Activated CD4-positive, alpha-beta T cell treated with anti-CD3 and anti-CD28 coated beads for 36 hours (primary cell): ENCODE measurements at regions not wholly inside any gene's neighbourhood (a gene's known extent, or its start where the extent isn't known, plus 50 kb on each side); places are given as distances from the start of the nearest gene placed in this dataset.

Source experiments
- ATAC-seq: fragments of 200-7000 bp; cut with Tn5 transposase; one replicate; pipeline ENCODE4 v1.10.0; 2021; ENCODE audit warnings: mild to moderate bottlenecking, moderate library complexity
- CTCF ChIA-PET: fragments of 350-600 bp; sonication (Branson Sonifier 250); formaldehyde crosslinking; loops from one replicate; lab custom pipeline; 2021; ENCODE audit warnings: antibody characterized with exemption; lab: Charles Lee
- POLR2A ChIA-PET: fragments of 350-600 bp; sonication (Branson Sonifier 250); formaldehyde crosslinking; loops from one replicate; lab custom pipeline; 2021; ENCODE audit warnings: antibody characterized with exemption, inconsistent platforms; lab: Charles Lee
- DNase-seq: peaks from one replicate; pipeline ENCODE4 v3.0.0-alpha.2; 2020
- H3K27ac Mint-ChIP-seq: one replicate; pipeline ENCODE4 v1.8.0; 2021; ENCODE audit warnings: mixed read lengths
- H3K27me3 Mint-ChIP-seq: one replicate; pipeline ENCODE4 v1.8.0; 2021; ENCODE audit warnings: mixed read lengths
- H3K36me3 Mint-ChIP-seq: one replicate; pipeline ENCODE4 v1.8.0; 2021; ENCODE audit warnings: low read depth, mixed read lengths
- H3K4me1 Mint-ChIP-seq: one replicate; pipeline ENCODE4 v1.8.0; 2021; ENCODE audit warnings: mixed read lengths
- H3K4me3 Mint-ChIP-seq: one replicate; pipeline ENCODE4 v1.8.0; 2021; ENCODE audit warnings: mild to moderate bottlenecking, moderate library complexity, mixed read lengths
- H3K9me3 Mint-ChIP-seq: one replicate; pipeline ENCODE4 v1.8.0; 2021; ENCODE audit warnings: low read depth, mixed read lengths
- intact Hi-C, 2 experiments: fragments of 100-400 bp; cut with DNase I in 1 of 2; cut with micrococcal nuclease in 1 of 2; formaldehyde crosslinking; loops; one replicate each; pipeline versions ENCODE4 v1.14.2 to v1.15.1; 2022 to 2024; cut with DNase I, micrococcal nuclease

DNA sequence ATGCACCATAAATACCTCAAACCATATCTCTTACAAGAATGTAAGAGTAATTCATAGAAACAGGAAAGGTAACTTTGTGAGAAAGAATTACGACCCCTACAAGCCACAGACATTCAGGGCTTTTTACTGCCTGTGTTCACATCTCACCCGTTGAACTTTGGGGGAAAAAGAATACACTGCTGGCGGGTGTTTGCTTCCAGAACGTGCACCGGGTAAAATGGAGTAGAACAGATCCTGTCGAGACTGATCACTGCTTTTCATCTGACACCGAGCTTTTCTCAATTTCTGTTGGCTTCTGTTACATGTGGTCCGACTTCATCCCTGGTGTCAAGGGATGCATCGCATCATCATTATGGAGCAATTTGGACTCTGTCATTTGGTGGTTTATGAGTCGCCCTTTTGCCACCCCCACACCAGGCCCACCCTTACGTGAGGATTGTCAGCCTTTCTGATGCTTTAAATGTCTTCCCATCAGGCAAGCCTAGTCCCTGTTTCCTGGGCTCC lies 219.2 kb upstream of the ZFP64 start:
- no peaks in the 10 kb centered on the region for H3K27me3 Mint-ChIP-seq

DNA sequence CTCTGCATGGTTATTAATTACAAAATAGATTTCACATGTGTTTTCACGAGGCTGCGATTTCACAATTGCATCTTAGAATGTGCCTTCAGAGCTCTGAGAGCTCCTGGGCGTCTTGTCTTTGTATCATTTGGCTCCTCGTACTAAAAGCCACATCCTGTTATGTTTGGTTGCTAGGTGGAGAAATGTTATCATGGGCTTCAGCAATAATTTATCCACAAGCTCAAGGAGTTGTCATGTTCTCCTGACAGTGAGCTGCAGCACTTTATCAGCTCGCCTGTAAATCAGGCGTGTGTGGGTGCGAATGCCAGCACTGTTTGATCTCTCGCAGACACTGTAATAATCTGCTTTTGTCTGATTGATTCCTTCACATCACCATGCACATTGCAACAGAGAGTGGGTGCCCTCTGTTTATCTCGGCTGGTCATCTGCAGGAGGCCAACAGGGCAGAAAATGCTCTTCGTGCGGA lies 218.6 kb upstream of the ZFP64 start:
- Mint-ChIP-seq H3K27ac (peak overlapping the region; percentile 84), H3K36me3 (no peaks in the 10 kb centered on the region), H3K9me3 (peaks cover 13% of the 10 kb centered on the region), H3K4me3 (peak overlapping the region; percentile 53), H3K4me1 (peaks cover 66% of the 10 kb centered on the region), H3K27me3 (no peaks in the 10 kb centered on the region)
- CTCF ChIA-PET: interaction anchor here (0.6 to 2.4 kb wide), 7 partner anchors 8 to 809 kb away, joined by 3 to 7 read pairs (median 3); no protein-coding TSS in a partner anchor
- ATAC-seq (peak; percentile 85), DNase-seq (peak; percentile 61)
- intact Hi-C loops: loop anchor here (5.0 kb wide), 2 partner anchors 82 to 562 kb away; partner anchors contain the start of gene TSHZ2 (in 1 of the 2)
- POLR2A ChIA-PET: interaction anchor here (0.7 to 1.1 kb wide), 2 partner anchors 83 to 104 kb away, joined by 3 to 4 read pairs; no protein-coding TSS in a partner anchor

More for the DNA sequence above, 219.2 kb upstream of the ZFP64 start:
- intact Hi-C loops: loop anchor here (5.0 kb wide), 2 partner anchors 82 to 562 kb away; partner anchors contain the start of gene TSHZ2 (in 1 of the 2)
- DNase-seq: peak; percentile 25
- ChIA-PET POLR2A (interaction anchor here (0.7 to 1.1 kb wide), 2 partner anchors 83 to 105 kb away, joined by 3 to 4 read pairs; no protein-coding TSS in a partner anchor), CTCF (interaction anchor here (0.6 to 2.4 kb wide), 5 partner anchors 28 to 809 kb away, joined by 3 to 7 read pairs (median 4); no protein-coding TSS in a partner anchor)
- peak; percentile 23 for ATAC-seq
- H3K36me3 Mint-ChIP-seq: no peaks in the 10 kb centered on the region
- H3K27ac Mint-ChIP-seq: peak overlapping the region; percentile 84
- H3K9me3 Mint-ChIP-seq: peaks cover 13% of the 10 kb centered on the region
- H3K4me1 Mint-ChIP-seq: peaks cover 61% of the 10 kb centered on the region
- H3K4me3 Mint-ChIP-seq: peak overlapping the region; percentile 53

DNA sequence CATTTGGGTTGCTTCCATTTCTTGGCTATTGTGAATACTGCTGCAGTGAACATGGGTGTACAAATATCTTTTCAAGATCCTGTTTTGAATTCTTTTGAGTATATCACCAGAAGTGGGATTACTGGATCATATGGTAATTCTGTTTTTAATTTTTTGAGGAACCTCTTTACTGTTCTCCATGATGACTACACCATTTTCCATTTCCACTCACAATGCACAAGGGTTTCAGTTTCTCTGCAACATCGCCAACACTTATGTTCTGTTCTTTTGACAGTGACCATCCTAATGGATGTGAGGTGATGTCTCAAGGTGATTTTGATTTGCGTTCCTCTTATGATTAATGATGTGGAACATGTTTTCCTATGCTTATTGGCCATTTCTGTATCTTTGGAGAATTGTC lies 214.4 kb upstream of the ZFP64 start:
- ChIA-PET POLR2A (no interaction called here), CTCF (interaction anchor here (0.7 to 1.2 kb wide), 3 partner anchors 11 to 166 kb away, joined by 3 to 4 read pairs (median 3); no protein-coding TSS in a partner anchor)
- no peaks in the 10 kb centered on the region for H3K27me3 Mint-ChIP-seq
- H3K9me3 Mint-ChIP-seq: peaks cover 2% of the 10 kb centered on the region
- intact Hi-C loops: loop anchor here in 1 of 2 experiments (2.0 to 10.0 kb wide), 5 partner anchors 616 to 1489 kb away; no protein-coding TSS in a partner anchor
- ATAC-seq (no peak), DNase-seq (no peak)
- H3K36me3 Mint-ChIP-seq: peaks cover 2% of the 10 kb centered on the region
- H3K4me3 Mint-ChIP-seq: no peak overlapping the region
- no peak overlapping the region for H3K27ac Mint-ChIP-seq
- H3K4me1 Mint-ChIP-seq: peaks cover 76% of the 10 kb centered on the region

DNA sequence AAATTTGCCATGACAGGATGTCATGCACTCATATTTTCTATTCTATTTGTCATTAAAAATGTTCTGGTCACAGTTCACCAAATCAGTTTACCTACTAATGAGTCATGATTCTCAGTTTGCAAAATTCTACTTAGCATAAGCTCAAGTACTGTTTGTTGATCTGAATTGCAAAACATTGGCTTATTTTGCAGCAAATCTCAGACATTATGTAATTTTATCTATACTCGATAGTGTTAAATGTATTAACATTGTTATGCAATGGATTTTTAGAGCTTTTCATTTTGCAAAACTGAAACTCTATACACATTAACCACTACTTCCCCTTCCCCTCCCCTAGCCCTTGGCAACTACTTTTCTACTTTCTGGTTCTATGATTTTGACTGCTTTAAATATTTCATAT lies 213.8 kb upstream of the ZFP64 start:
- ATAC-seq (peak; percentile 30), DNase-seq (no peak)
- H3K4me3 Mint-ChIP-seq: no peak overlapping the region
- CTCF ChIA-PET: interaction anchor here (0.7 to 1.2 kb wide), 4 partner anchors 10 to 165 kb away, joined by 3 to 6 read pairs (median 4); no protein-coding TSS in a partner anchor
- H3K9me3 Mint-ChIP-seq: peaks cover 2% of the 10 kb centered on the region
- H3K27me3 Mint-ChIP-seq: no peaks in the 10 kb centered on the region
- intact Hi-C loops: loop anchor here in 1 of 2 experiments (2.0 to 10.0 kb wide), 5 partner anchors 617 to 1489 kb away; no protein-coding TSS in a partner anchor
- H3K27ac Mint-ChIP-seq: peak overlapping the region; percentile 63
- POLR2A ChIA-PET: no interaction called here
- H3K36me3 Mint-ChIP-seq: peaks cover 2% of the 10 kb centered on the region
- H3K4me1 Mint-ChIP-seq: peaks cover 73% of the 10 kb centered on the region

DNA sequence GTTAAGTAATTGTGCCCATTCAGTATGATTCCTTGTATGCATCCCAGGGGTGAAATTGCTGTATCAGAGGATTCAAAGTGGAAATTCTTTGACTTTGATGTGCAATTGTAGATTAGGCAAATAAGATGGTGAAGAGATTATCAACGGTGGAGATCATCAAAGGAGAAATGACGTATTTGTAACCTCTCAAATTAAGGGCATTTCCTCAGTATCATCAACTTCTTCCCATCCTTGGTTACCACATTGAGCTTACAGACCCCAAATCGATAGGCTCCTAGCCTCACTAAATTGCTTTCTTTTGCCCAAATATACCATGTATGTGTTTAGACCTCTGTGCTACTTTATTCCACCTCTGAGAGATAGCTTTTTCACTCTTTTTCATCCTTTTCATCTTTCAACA lies 213.1 kb upstream of the ZFP64 start:
- Mint-ChIP-seq H3K36me3 (peaks cover 2% of the 10 kb centered on the region), H3K4me1 (peaks cover 71% of the 10 kb centered on the region), H3K27me3 (no peaks in the 10 kb centered on the region), H3K9me3 (peaks cover 2% of the 10 kb centered on the region), H3K27ac (peak overlapping the region; percentile 63), H3K4me3 (no peak overlapping the region)
- no peak for DNase-seq
- intact Hi-C loops: loop anchor here in 1 of 2 experiments (2.0 to 10.0 kb wide), 5 partner anchors 618 to 1490 kb away; no protein-coding TSS in a partner anchor
- ChIA-PET POLR2A (no interaction called here), CTCF (interaction anchor here (1.0 to 1.2 kb wide), 3 partner anchors 10 to 93 kb away, joined by 3 to 6 read pairs (median 3); no protein-coding TSS in a partner anchor)
- ATAC-seq: no peak

DNA sequence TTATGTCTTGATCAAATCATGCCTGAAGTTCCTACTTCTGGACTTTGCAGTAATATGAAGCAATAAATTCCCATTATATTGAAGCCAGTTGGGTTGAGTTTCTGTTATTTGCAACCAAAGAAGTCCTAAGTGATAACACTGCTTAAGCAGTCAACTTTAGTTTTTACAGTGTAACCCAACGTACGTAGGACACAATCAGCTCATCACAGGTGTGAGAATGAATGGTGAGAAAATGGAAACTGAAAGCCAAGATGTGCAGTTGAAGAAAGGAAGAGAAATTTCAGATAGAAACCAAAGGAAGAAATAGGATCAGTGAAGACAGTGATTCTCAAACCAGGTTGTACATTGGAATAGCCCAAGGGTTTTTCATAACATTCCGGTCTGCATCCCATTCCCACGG lies 211.4 kb upstream of the ZFP64 start:
- POLR2A ChIA-PET: interaction anchor here (0.6 kb wide), 1 partner anchor 38 kb away, joined by 3 read pairs; no protein-coding TSS in a partner anchor
- peaks cover 69% of the 10 kb centered on the region for H3K4me1 Mint-ChIP-seq
- H3K27ac Mint-ChIP-seq: no peak overlapping the region
- H3K4me3 Mint-ChIP-seq: no peak overlapping the region
- CTCF ChIA-PET: interaction anchor here (0.9 to 1.2 kb wide), 2 partner anchors 91 to 114 kb away, joined by 4 to 6 read pairs; no protein-coding TSS in a partner anchor
- ATAC-seq: peak; percentile 81
- H3K36me3 Mint-ChIP-seq: peaks cover 2% of the 10 kb centered on the region
- intact Hi-C loops: loop anchor here in 1 of 2 experiments (10.0 kb wide), 2 partner anchors 812 to 1492 kb away; no protein-coding TSS in a partner anchor
- H3K27me3 Mint-ChIP-seq: no peaks in the 10 kb centered on the region
- no peak for DNase-seq
- peaks cover 2% of the 10 kb centered on the region for H3K9me3 Mint-ChIP-seq

GRCh38 chr20:52402514-52402913 lies 210.9 kb upstream of the ZFP64 start:
- no peak overlapping the region for H3K4me3 Mint-ChIP-seq
- peaks cover 65% of the 10 kb centered on the region for H3K4me1 Mint-ChIP-seq
- no peaks in the 10 kb centered on the region for H3K27me3 Mint-ChIP-seq
- intact Hi-C loops: loop anchor here in 1 of 2 experiments (10.0 kb wide), 2 partner anchors 812 to 1492 kb away; no protein-coding TSS in a partner anchor
- peaks cover 2% of the 10 kb centered on the region for H3K36me3 Mint-ChIP-seq
- DNase-seq: no peak
- H3K27ac Mint-ChIP-seq: no peak overlapping the region
- ChIA-PET CTCF (interaction anchor here (0.9 to 1.0 kb wide), 2 partner anchors 7 to 115 kb away, joined by 3 to 4 read pairs; no protein-coding TSS in a partner anchor), POLR2A (interaction anchor here (0.6 kb wide), 1 partner anchor 39 kb away, joined by 3 read pairs; no protein-coding TSS in a partner anchor)
- peaks cover 2% of the 10 kb centered on the region for H3K9me3 Mint-ChIP-seq
- peak; percentile 4 for ATAC-seq

- Mint-ChIP-seq H3K27ac (no peak overlapping the region), H3K9me3 (no peaks in the 10 kb centered on the region), H3K36me3 (peaks cover 2% of the 10 kb centered on the region), H3K4me3 (no peak overlapping the region), H3K27me3 (no peaks in the 10 kb centered on the region), H3K4me1 (peaks cover 54% of the 10 kb centered on the region)
- ATAC-seq (no peak), DNase-seq (no peak)
- CTCF ChIA-PET: interaction anchor here (0.6 to 1.0 kb wide), 3 partner anchors 9 to 815 kb away, joined by 3 read pairs; no protein-coding TSS in a partner anchor
- POLR2A ChIA-PET: interaction anchor here (0.5 kb wide), 1 partner anchor 65 kb away, joined by 12 read pairs; no protein-coding TSS in a partner anchor
- intact Hi-C loops: loop anchor here in 1 of 2 experiments (10.0 kb wide), 2 partner anchors 813 to 1493 kb away; no protein-coding TSS in a partner anchor
Measured at GRCh38 chr20:52401431-52401830, 209.9 kb upstream of the ZFP64 start.

GRCh38 chr20:52399352-52399751 lies 207.8 kb upstream of the ZFP64 start:
- DNase-seq (no peak), ATAC-seq (no peak)
- ChIA-PET CTCF (no interaction called here), POLR2A (no interaction called here)
- peaks cover 33% of the 10 kb centered on the region for H3K4me1 Mint-ChIP-seq
- H3K27ac Mint-ChIP-seq: no peak overlapping the region
- no peak overlapping the region for H3K4me3 Mint-ChIP-seq
- H3K27me3 Mint-ChIP-seq: no peaks in the 10 kb centered on the region
- no peaks in the 10 kb centered on the region for H3K9me3 Mint-ChIP-seq
- H3K36me3 Mint-ChIP-seq: no peaks in the 10 kb centered on the region
- intact Hi-C loops: no loop called here

- Mint-ChIP-seq H3K9me3 (peaks cover 2% of the 10 kb centered on the region), H3K4me3 (no peak overlapping the region), H3K4me1 (peaks cover 5% of the 10 kb centered on the region), H3K27me3 (no peaks in the 10 kb centered on the region), H3K27ac (no peak overlapping the region), H3K36me3 (no peaks in the 10 kb centered on the region)
- ChIA-PET POLR2A (no interaction called here), CTCF (no interaction called here)
- intact Hi-C loops: no loop called here
- ATAC-seq (no peak), DNase-seq (no peak)
Measured at GRCh38 chr20:52389606-52390005, 198.0 kb upstream of the ZFP64 start.
